Stimulated activated naive B cell treated with anti-CD40 and anti-IgM and Interleukin-4, amounts not matched to agents 10 μg/mL and 1 μg/mL and 100 μg/mL, for 72 hours (primary cell): ENCODE measurements at regions not wholly inside any gene's neighbourhood (a gene's known extent, or its start where the extent isn't known, plus 50 kb on each side); places are given as distances from the start of the nearest gene placed in this dataset.

ENCODE experiments used
- ATAC-seq, 2 donors: fragments of 150-1000 bp; cut with Tn5 transposase; replicated peaks; 2 replicates each; pipeline ENCODE4 v1.10.0; 2021; ENCODE audit warnings: moderate library complexity in 1 of 2
- DNase-seq: peaks from one replicate; pipeline ENCODE4 v3.0.0; 2021
- H3K27ac Mint-ChIP-seq: one replicate; pipeline ENCODE4 v1.8.0; 2022; ENCODE audit warnings: mild to moderate bottlenecking, mixed read lengths
- H3K27me3 Mint-ChIP-seq, 2 donors: one replicate each; pipeline ENCODE4 v1.8.0; 2022; ENCODE audit warnings: mixed read lengths in 2 of 2
- H3K36me3 Mint-ChIP-seq, 2 donors: one replicate each; pipeline ENCODE4 v1.8.0; 2022; ENCODE audit warnings: mixed read lengths in 2 of 2, mild to moderate bottlenecking in 1 of 2
- H3K4me1 Mint-ChIP-seq, 2 donors: one replicate each; pipeline ENCODE4 v1.8.0; 2022; ENCODE audit warnings: mixed read lengths in 2 of 2, mild to moderate bottlenecking in 1 of 2
- H3K4me3 Mint-ChIP-seq, 2 donors: one replicate each; pipeline ENCODE4 v1.8.0; 2022; ENCODE audit warnings: mild to moderate bottlenecking in 2 of 2, mixed read lengths in 2 of 2, moderate library complexity in 1 of 2
- H3K9me3 Mint-ChIP-seq, 2 donors: one replicate each; pipeline ENCODE4 v1.8.0; 2022; ENCODE audit warnings: mixed read lengths in 2 of 2, mild to moderate bottlenecking in 1 of 2

DNA sequence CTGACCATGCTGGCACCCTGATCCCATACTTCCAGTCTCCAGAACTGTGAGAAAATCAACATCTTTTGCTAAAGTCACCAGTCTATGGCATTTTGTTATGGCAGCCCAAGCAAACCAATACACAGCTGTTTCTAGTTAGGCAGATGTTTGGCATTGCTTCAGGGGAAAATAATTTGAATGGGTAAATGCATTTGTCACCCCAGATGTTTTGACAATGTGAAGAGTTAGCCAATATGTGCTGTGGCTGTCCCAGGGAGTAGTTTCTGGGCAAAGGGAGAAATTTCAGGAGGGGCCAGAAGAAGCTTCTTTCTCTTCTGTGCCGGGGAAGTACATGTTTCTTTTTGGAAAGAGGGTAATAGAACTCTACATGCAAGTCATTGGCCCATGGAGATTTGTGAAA is 619.0 kb downstream of the SLC4A3 start:
- no peak overlapping the region for H3K27ac Mint-ChIP-seq
- no peaks in the 10 kb centered on the region for H3K4me1 Mint-ChIP-seq
- DNase-seq (no peak), ATAC-seq (no peak)
- H3K9me3 Mint-ChIP-seq: peaks cover 0 to 3% of the 10 kb centered on the region in 2 donors
- no peaks in the 10 kb centered on the region for H3K36me3 Mint-ChIP-seq
- H3K4me3 Mint-ChIP-seq: no peak overlapping the region
- no peaks in the 10 kb centered on the region for H3K27me3 Mint-ChIP-seq

DNA sequence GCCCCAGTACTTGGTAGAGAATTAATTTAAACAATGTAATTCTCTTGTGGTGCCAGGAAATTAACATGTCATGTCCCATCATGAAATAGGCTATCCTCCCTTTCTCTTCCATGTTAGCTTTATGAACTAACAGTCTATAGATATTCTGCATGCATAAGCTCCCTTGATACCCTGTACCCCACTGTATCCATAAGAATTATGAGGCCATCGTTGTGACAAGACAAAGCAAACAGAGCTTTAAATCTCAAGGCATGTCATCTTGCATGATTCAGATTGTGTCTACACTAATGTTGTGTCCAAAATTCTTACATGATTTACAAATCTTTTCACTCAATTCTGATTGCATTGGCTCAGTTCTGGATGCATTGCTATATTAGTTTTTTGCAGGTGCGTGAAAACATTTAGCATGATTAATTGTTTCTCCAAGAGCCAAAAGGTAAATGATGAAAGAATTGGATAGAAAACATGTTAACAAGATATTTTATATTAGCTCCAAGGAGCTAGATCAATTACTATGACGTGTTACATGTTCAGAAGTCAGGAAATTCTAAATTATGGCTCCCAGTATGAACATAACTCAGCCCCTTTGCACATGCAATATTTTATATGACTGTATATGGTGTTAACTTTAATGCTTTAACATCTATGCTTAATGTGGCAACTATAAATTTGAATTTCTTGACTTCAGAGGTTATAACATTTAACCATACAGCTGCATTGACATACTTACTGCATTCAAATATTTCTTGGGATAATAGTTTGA is 620.3 kb downstream of the SLC4A3 start:
- DNase-seq: no peak
- Mint-ChIP-seq H3K36me3 (no peaks in the 10 kb centered on the region), H3K4me3 (no peak overlapping the region), H3K27ac (no peak overlapping the region), H3K27me3 (no peaks in the 10 kb centered on the region), H3K9me3 (peaks cover 3% of the 10 kb centered on the region in 2 donors), H3K4me1 (no peaks in the 10 kb centered on the region)
- no peak for ATAC-seq

DNA sequence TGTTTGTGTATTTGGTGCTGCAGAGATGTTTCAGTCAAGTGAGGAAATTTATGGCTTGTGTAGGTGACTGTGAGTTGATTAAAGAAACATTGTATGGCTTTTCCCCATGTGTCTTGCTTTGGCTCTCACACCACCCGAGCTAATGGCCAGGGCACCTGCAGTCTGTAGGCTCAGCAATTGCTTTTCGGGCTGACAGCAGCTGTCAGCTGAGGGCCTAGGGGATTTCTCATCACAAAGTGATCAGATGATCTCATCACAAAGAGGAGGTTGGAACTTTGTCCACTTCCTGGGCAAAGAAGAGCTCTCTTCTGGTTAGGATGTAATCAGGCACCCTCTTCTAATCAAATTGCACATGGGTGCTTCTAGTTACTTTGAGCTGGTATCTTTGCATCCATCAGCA is 632.2 kb downstream of the SLC4A3 start:
- Mint-ChIP-seq H3K36me3 (no peaks in the 10 kb centered on the region), H3K27ac (no peak overlapping the region), H3K4me3 (no peak overlapping the region), H3K9me3 (peaks cover 0 to 2% of the 10 kb centered on the region in 2 donors), H3K4me1 (no peaks in the 10 kb centered on the region), H3K27me3 (no peaks in the 10 kb centered on the region)
- DNase-seq (no peak), ATAC-seq (no peak)

DNA sequence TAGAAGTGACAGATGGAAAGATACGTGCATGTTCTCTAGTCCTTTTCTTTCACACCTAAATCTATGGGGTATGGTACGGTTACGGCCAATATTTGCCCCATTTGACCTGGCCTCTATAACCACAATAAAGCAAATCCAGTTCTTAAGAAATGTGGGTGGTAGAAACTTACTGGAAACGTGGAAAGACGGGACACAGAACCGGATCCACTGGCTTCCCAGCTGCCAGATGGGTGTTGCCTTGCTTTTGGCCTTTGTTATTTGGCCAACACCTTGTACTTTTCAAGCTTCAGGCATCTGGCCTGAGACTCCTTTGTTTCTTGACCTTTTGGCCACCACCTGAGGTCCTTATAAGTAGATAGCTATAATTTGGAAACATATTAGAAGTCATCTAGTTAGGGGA is 635.9 kb downstream of the SLC4A3 start:
- H3K4me1 Mint-ChIP-seq: no peaks in the 10 kb centered on the region
- no peaks in the 10 kb centered on the region for H3K36me3 Mint-ChIP-seq
- no peak overlapping the region for H3K4me3 Mint-ChIP-seq
- H3K27me3 Mint-ChIP-seq: no peaks in the 10 kb centered on the region
- DNase-seq (no peak), ATAC-seq (no peak)
- H3K9me3 Mint-ChIP-seq: no peaks in the 10 kb centered on the region
- H3K27ac Mint-ChIP-seq: no peak overlapping the region

DNA sequence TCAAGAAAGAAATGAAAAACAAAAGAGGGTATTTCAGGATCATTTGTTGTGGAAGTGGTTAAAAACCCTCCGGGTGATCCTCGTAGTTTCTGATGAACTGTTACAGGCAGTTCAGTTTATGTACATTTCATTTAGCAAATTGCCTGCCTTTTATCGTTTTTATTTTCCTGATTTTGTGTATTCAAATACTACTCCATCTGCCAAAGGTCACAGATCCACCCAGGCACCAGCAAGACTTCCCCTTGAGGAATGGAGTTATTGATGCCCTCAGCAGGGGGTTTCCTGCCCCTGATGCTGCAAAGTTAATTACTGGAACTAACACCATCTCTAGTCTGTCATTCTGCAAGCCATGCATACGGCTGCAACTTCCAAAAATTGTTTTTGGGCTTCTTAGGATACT is 641.9 kb downstream of the SLC4A3 start:
- Mint-ChIP-seq H3K9me3 (no peaks in the 10 kb centered on the region), H3K27ac (no peak overlapping the region)
- no peak for ATAC-seq

DNA sequence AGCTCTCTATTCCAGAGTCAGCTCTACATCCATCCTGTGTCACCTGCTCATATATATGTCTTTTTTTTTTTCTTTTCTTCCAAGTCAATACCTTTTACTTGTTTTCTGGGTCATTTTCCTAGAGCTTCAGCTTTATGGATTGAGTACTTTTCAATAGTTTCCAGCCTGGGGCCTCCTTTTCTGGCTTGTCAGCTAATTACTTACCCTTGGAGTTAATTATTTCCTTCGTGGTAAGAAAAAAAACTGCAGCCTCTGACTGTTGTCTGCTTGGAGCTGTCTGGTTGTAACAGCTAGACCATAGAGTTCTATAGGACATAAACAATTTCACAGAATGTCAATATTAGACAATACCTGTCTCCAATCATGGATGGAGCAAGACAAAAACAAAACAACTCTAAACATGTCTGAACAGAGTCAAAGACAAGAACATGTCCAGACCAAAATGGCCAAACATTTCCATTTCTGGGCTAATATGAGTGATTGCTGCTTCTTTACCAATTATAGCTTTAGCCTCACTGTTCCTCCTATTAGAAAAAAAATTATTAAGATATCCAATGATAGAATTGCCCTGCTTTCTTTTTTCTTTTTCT is 643.1 kb downstream of the SLC4A3 start:
- Mint-ChIP-seq H3K4me1 (no peaks in the 10 kb centered on the region), H3K27me3 (no peaks in the 10 kb centered on the region), H3K4me3 (no peak overlapping the region), H3K9me3 (no peaks in the 10 kb centered on the region), H3K36me3 (no peaks in the 10 kb centered on the region), H3K27ac (no peak overlapping the region)
- ATAC-seq (no peak), DNase-seq (no peak)

More for the DNA sequence above, 641.9 kb downstream of the SLC4A3 start:
- Mint-ChIP-seq H3K36me3 (no peaks in the 10 kb centered on the region), H3K4me1 (no peaks in the 10 kb centered on the region), H3K27me3 (no peaks in the 10 kb centered on the region), H3K4me3 (no peak overlapping the region)
- DNase-seq: no peak

DNA sequence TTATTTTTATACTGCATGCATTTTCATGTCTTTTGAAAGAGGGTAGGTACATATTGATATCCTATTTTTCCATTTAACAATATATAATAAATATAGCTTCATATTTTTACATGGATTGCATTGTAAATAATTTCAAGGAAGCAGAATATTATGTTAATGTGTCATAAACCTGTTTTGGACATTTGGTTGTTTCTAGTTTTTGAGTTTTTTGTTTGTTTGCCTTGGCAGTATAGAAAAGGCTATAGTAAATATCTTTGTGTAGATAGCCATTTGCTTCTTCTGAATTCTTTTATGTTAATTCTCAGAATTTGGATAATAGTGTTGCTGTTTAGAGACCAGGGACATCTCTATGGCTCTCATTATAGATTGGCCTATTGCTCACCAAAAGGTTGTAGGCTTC is 645.2 kb downstream of the SLC4A3 start:
- Mint-ChIP-seq H3K9me3 (peaks cover 0 to 4% of the 10 kb centered on the region in 2 donors), H3K4me1 (no peaks in the 10 kb centered on the region), H3K36me3 (no peaks in the 10 kb centered on the region), H3K27me3 (no peaks in the 10 kb centered on the region), H3K4me3 (no peak overlapping the region), H3K27ac (no peak overlapping the region)
- ATAC-seq: no peak
- no peak for DNase-seq

DNA sequence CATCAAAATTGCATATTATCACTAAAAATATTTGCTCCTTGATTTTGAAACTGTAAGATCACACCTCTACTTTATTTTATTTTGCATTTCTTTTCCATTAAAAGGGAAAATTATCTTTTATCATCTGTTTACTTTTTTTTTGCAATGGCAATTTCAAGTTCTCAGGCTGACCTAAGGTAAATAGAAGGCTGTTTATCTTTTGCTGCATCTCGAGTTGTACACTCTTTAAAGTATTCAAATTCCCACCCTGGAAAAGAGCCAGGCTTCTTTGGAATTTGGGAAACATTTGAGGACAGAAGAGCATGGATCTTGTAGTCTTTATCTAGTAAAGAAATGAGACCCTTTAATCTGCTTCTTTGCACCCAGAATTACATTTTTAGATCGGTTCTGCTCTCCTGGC is 645.7 kb downstream of the SLC4A3 start:
- H3K9me3 Mint-ChIP-seq: peaks cover 0 to 4% of the 10 kb centered on the region in 2 donors
- no peak overlapping the region for H3K27ac Mint-ChIP-seq
- H3K36me3 Mint-ChIP-seq: no peaks in the 10 kb centered on the region
- ATAC-seq (no peak), DNase-seq (no peak)
- H3K4me3 Mint-ChIP-seq: no peak overlapping the region
- H3K4me1 Mint-ChIP-seq: no peaks in the 10 kb centered on the region
- H3K27me3 Mint-ChIP-seq: no peaks in the 10 kb centered on the region

DNA sequence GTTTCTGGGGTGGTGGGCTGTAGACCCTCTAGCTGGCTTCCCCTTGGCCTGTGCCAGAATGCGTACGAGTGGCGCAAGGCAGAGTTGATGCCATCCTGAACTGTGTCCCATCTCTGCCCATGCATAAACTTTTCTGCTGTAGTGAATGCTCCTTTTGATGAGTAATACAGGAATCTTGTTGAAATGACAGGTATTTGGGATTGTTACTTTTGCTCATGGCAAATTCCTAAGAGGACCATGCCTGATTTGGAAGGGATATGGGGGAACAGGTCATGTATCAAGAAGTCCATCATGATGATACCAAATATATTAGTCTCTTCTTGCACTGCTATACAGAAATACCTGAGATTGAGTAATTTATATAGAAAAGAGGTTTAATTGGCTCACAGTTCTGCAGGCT is 648.0 kb downstream of the SLC4A3 start:
- H3K36me3 Mint-ChIP-seq: no peaks in the 10 kb centered on the region
- no peak overlapping the region for H3K27ac Mint-ChIP-seq
- ATAC-seq (no peak), DNase-seq (no peak)
- H3K9me3 Mint-ChIP-seq: peaks cover 0 to 4% of the 10 kb centered on the region in 2 donors
- no peaks in the 10 kb centered on the region for H3K27me3 Mint-ChIP-seq
- no peaks in the 10 kb centered on the region for H3K4me1 Mint-ChIP-seq
- no peak overlapping the region for H3K4me3 Mint-ChIP-seq

DNA sequence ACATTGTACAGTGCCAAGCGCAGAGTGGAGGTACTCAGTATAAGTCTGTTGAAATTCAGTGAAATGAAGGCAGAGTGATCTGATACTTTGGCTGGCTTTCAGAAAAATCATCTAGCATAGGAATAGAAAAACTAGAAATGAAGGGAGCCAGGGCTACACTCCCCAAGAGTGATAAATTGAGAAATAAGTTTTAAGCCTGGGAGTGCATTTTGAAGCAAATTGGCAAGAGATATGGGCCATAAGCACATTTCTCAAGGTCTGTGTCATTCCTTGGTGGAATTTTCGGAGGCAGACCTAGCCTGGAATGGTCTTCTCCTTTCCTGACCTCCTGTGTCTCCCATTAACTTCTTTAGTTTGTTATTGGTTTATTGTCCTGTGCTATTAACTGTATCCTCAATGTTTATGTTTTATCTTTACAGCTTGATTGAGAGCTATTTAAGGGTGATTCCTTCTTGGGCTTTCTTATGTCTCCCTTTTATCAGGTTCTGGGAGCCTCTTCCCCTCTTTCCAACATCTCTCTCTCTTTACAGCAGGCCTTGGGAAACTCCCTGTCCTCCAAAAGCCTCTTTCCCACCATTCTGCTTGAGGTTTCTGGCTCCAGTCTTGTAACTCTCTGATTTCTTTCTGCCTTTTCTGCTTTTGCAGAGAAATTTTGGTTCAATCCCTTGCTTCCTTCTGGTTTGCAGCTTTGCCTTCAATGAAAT is 649.5 kb downstream of the SLC4A3 start:
- no peak overlapping the region for H3K4me3 Mint-ChIP-seq
- no peaks in the 10 kb centered on the region for H3K36me3 Mint-ChIP-seq
- no peak overlapping the region for H3K27ac Mint-ChIP-seq
- H3K4me1 Mint-ChIP-seq: no peaks in the 10 kb centered on the region
- peaks cover 0 to 6% of the 10 kb centered on the region in 2 donors for H3K9me3 Mint-ChIP-seq
- H3K27me3 Mint-ChIP-seq: no peaks in the 10 kb centered on the region
- DNase-seq: no peak
- no peak for ATAC-seq

DNA sequence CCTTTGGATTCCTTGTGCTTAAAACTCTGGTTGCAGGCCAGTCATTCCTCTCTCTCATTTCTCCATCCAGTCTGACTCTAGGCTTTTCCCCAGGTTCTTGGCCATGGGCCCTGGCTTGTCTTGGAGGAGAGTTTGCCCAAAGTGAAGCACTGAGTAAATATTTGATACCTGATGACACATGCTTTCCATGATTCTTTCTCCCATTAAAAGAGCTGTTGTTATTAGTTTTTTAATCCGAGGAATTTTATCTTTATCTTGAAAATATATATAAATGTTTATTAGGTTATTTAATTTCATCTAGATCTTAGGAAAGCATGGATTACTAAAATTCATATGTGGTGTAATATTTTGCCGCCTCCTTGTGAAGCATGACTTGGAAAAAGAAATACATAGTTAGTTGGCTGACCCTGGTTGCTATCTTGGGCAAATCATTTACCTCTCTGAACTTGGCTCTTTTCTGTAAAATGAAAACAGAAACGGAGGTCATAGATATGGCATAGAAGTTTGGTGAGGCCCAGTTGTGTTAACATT is 650.1 kb downstream of the SLC4A3 start:
- DNase-seq (no peak), ATAC-seq (no peak)
- Mint-ChIP-seq H3K4me3 (no peak overlapping the region), H3K27ac (no peak overlapping the region), H3K9me3 (peaks cover 0 to 6% of the 10 kb centered on the region in 2 donors), H3K36me3 (no peaks in the 10 kb centered on the region), H3K4me1 (no peaks in the 10 kb centered on the region), H3K27me3 (no peaks in the 10 kb centered on the region)

DNA sequence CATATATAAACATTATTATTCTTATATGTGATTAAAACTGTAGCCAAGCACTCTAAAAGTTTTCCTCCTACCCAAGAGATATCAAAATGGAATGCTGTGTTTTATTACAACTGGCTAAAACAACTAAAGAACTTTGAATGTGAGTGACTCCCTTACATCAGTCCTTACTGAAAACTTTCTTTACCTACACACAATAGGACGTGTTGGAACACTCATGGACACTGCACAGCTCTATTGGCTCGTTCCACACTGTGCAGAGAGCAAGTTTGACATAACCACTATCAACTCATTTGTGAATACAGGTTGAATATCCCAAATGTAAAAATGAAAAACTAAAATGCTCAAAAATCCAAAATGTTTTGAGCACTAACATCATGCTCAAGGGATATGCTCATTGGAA is 650.6 kb downstream of the SLC4A3 start:
- H3K9me3 Mint-ChIP-seq: peaks cover 0 to 6% of the 10 kb centered on the region in 2 donors
- H3K27ac Mint-ChIP-seq: no peak overlapping the region
- H3K4me1 Mint-ChIP-seq: no peaks in the 10 kb centered on the region
- DNase-seq: no peak
- ATAC-seq: no peak
- H3K27me3 Mint-ChIP-seq: no peaks in the 10 kb centered on the region
- H3K4me3 Mint-ChIP-seq: no peak overlapping the region
- H3K36me3 Mint-ChIP-seq: no peaks in the 10 kb centered on the region

DNA sequence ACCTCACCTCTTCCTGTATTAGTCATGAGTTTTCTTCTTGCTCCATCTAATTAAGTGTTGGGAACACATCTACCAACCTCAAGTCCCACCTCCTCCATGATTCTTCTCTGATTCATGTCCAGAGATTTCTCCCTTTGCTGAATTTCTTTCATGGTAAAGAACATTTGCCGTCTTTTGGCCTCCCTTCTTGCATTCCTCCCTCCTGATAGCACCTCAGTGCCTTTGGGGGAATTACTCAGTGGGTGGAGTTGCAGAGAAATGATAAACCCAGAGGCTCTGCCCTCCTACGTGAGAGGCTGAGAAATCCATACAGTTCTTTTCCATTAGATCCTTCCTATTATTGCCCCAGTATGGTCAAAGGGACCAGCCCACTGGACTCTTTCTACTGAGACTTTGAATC is 651.9 kb downstream of the SLC4A3 start:
- Mint-ChIP-seq H3K27ac (no peak overlapping the region), H3K36me3 (no peaks in the 10 kb centered on the region), H3K27me3 (no peaks in the 10 kb centered on the region), H3K9me3 (peaks cover 0 to 7% of the 10 kb centered on the region in 2 donors), H3K4me3 (no peak overlapping the region), H3K4me1 (no peaks in the 10 kb centered on the region)
- ATAC-seq (no peak), DNase-seq (no peak)

DNA sequence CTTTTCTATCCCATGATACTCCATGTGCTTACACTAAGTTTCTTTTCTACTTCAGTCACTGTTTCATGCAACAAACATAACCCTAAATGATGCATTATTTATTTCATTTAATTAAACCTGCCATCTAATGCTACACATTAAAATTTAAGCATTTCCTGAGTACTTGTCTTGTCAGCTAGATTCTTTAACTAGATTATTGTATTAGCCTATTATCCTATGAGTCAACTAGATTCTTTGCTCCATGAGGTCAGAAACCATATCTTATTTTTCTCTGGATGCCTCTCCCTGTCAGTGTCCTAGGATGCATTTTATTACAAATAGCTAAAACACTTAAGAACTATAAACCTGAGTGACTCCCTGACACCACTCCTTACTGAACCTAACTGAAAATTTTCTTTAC is 652.4 kb downstream of the SLC4A3 start:
- no peak overlapping the region for H3K27ac Mint-ChIP-seq
- no peaks in the 10 kb centered on the region for H3K36me3 Mint-ChIP-seq
- peaks cover 0 to 7% of the 10 kb centered on the region in 2 donors for H3K9me3 Mint-ChIP-seq
- no peak overlapping the region for H3K4me3 Mint-ChIP-seq
- DNase-seq: no peak
- H3K27me3 Mint-ChIP-seq: no peaks in the 10 kb centered on the region
- no peak for ATAC-seq
- no peaks in the 10 kb centered on the region for H3K4me1 Mint-ChIP-seq

DNA sequence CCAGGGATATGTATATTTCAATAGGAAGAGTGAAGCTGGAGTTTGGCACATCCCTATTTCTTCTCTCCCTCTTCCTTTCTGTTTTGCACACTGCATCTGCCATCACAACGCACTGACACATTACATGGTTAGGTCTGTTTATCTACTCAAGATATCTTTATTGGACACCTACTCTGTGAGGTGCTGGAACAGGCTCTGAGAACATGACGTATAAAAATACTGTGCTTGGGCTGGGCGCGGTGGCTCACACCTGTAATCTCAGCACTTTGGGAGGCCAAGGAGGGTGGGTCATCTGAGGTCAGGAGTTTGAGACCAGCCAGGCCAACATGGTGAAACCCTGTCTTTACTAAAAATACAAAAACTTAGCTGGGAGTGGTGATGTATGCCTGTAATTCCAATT is 653.3 kb downstream of the SLC4A3 start:
- no peak overlapping the region for H3K27ac Mint-ChIP-seq
- peaks cover 0 to 6% of the 10 kb centered on the region in 2 donors for H3K9me3 Mint-ChIP-seq
- no peaks in the 10 kb centered on the region for H3K4me1 Mint-ChIP-seq
- DNase-seq: no peak
- no peaks in the 10 kb centered on the region for H3K27me3 Mint-ChIP-seq
- ATAC-seq: no peak
- no peak overlapping the region for H3K4me3 Mint-ChIP-seq
- no peaks in the 10 kb centered on the region for H3K36me3 Mint-ChIP-seq
